ENCODE measurements at regions not wholly inside any gene's neighbourhood (a gene's known extent, or its start where the extent isn't known, plus 50 kb on each side); places are given as distances from the start of the nearest gene placed in this dataset.

- no peaks in the 10 kb centered on the region for H3K4me1 Mint-ChIP-seq (ENCODE audit: low read depth)
- ChIA-PET POLR2A (no interaction called here), CTCF (no interaction called here)
- H3K36me3 Mint-ChIP-seq (ENCODE audit: low read depth), result no peaks in the 10 kb centered on the region
- H3K4me3 Mint-ChIP-seq, result no peak overlapping the region
- intact Hi-C loops (cut with micrococcal nuclease), result no loop called here
- DNase-seq, result no peak
- TF ChIP-seq CTCF (IDR thresholded peaks at IDR 0.05), result no peak
- H3K27ac Mint-ChIP-seq, result no peak overlapping the region
- H3K9me3 Mint-ChIP-seq, result peaks cover 2% of the 10 kb centered on the region
- no peak for ATAC-seq
- no peaks in the 10 kb centered on the region for H3K27me3 Mint-ChIP-seq
Measured at GRCh38 chr3:64808061-64808460, 120.3 kb upstream of the ADAMTS9 start.

GRCh38 chr3:64806668-64807605 is 119.1 kb upstream of the ADAMTS9 start:
- POLR2A ChIA-PET, result no interaction called here
- Mint-ChIP-seq H3K4me3 (no peak overlapping the region), H3K4me1 (ENCODE audit: low read depth) (no peaks in the 10 kb centered on the region), H3K9me3 (peaks cover 2% of the 10 kb centered on the region), H3K36me3 (ENCODE audit: low read depth) (no peaks in the 10 kb centered on the region), H3K27me3 (no peaks in the 10 kb centered on the region), H3K27ac (no peak overlapping the region)
- no peak for TF ChIP-seq CTCF (IDR thresholded peaks at IDR 0.05)
- ATAC-seq (no peak), DNase-seq (no peak)
- intact Hi-C loops (cut with micrococcal nuclease), result no loop called here
- CTCF ChIA-PET, result no interaction called here

GRCh38 chr3:64805978-64806377 is 118.2 kb upstream of the ADAMTS9 start:
- Mint-ChIP-seq H3K27ac (no peak overlapping the region), H3K4me3 (no peak overlapping the region), H3K9me3 (peaks cover 2% of the 10 kb centered on the region), H3K4me1 (ENCODE audit: low read depth) (no peaks in the 10 kb centered on the region), H3K36me3 (ENCODE audit: low read depth) (no peaks in the 10 kb centered on the region), H3K27me3 (no peaks in the 10 kb centered on the region)
- intact Hi-C loops (cut with micrococcal nuclease), result no loop called here
- ChIA-PET CTCF (no interaction called here), POLR2A (no interaction called here)
- no peak for TF ChIP-seq CTCF (IDR thresholded peaks at IDR 0.05)
- ATAC-seq (no peak), DNase-seq (no peak)

GRCh38 chr3:64805248-64805647 is 117.4 kb upstream of the ADAMTS9 start:
- H3K4me3 Mint-ChIP-seq, result no peak overlapping the region
- H3K27ac Mint-ChIP-seq, result no peak overlapping the region
- H3K36me3 Mint-ChIP-seq (ENCODE audit: low read depth), result no peaks in the 10 kb centered on the region
- ChIA-PET POLR2A (no interaction called here), CTCF (no interaction called here)
- no peak for DNase-seq
- H3K4me1 Mint-ChIP-seq (ENCODE audit: low read depth), result no peaks in the 10 kb centered on the region
- no peak for TF ChIP-seq CTCF (IDR thresholded peaks at IDR 0.05)
- peaks cover 2% of the 10 kb centered on the region for H3K9me3 Mint-ChIP-seq
- intact Hi-C loops (cut with micrococcal nuclease), result no loop called here
- no peak for ATAC-seq
- no peaks in the 10 kb centered on the region for H3K27me3 Mint-ChIP-seq

GRCh38 chr3:64803469-64803868 is 115.7 kb upstream of the ADAMTS9 start:
- CTCF ChIA-PET, result no interaction called here
- Mint-ChIP-seq H3K4me1 (ENCODE audit: low read depth) (no peaks in the 10 kb centered on the region), H3K27me3 (no peaks in the 10 kb centered on the region), H3K9me3 (peaks cover 2% of the 10 kb centered on the region), H3K4me3 (no peak overlapping the region), H3K36me3 (ENCODE audit: low read depth) (no peaks in the 10 kb centered on the region), H3K27ac (no peak overlapping the region)
- intact Hi-C loops (cut with micrococcal nuclease), result no loop called here
- ATAC-seq, result no peak
- DNase-seq, result no peak
- POLR2A ChIA-PET, result interaction anchor here (0.6 kb wide), 1 partner anchor 664 kb away, joined by 3 read pairs; no protein-coding TSS in a partner anchor
- no peak for TF ChIP-seq CTCF (IDR thresholded peaks at IDR 0.05)
